ENCODE measurements at regions not wholly inside any gene's neighbourhood (a gene's known extent, or its start where the extent isn't known, plus 50 kb on each side); places are given as distances from the start of the nearest gene placed in this dataset.

GRCh38 chr9:78671785-78672184 lies 374.9 kb downstream of the PSAT1 start:
- no peak for TF ChIP-seq CTCF (IDR thresholded peaks at IDR 0.05)
- no peak for TF ChIP-seq POLR2A (IDR thresholded peaks at IDR 0.05)
